ENCODE measurements at regions not wholly inside any gene's neighbourhood (a gene's known extent, or its start where the extent isn't known, plus 50 kb on each side); places are given as distances from the start of the nearest gene placed in this dataset.
A peak's percentile ranks its signal among the peaks of the same experiment; 100 is the strongest.

GRCh38 chr13:53143757-53144339 is 115.2 kb downstream of the OLFM4 start:
- intact Hi-C loops (cut with micrococcal nuclease): no loop called here
- Histone ChIP-seq H3K4me3 (no peak overlapping the region), H3K27me3 (ENCODE audit: low read depth) (peaks cover 32% of the 10 kb centered on the region), H3K27ac (replicated peaks) (no peak overlapping the region), H3K36me3 (no peaks in the 10 kb centered on the region), H3K9me3 (replicated peaks) (no peaks in the 10 kb centered on the region), H3K4me1 (no peaks in the 10 kb centered on the region)
- DNase-seq: no peak
- no peak for TF ChIP-seq CTCF (IDR thresholded peaks at IDR 0.05; ENCODE audit: borderline replicate concordance)

- peaks cover 32% of the 10 kb centered on the region for H3K27me3 ChIP-seq (ENCODE audit: low read depth)
- no peak overlapping the region for H3K27ac ChIP-seq (replicated peaks)
- no peaks in the 10 kb centered on the region for H3K4me1 ChIP-seq
- TF ChIP-seq CTCF (IDR thresholded peaks at IDR 0.05; ENCODE audit: borderline replicate concordance): no peak
- H3K36me3 ChIP-seq: no peaks in the 10 kb centered on the region
- H3K9me3 ChIP-seq (replicated peaks): no peaks in the 10 kb centered on the region
- H3K4me3 ChIP-seq: no peak overlapping the region
- DNase-seq: no peak
- intact Hi-C loops (cut with micrococcal nuclease): no loop called here
Measured at GRCh38 chr13:53144826-53145225, 116.2 kb downstream of the OLFM4 start.

GRCh38 chr13:53150568-53150967 is 122.0 kb downstream of the OLFM4 start:
- Histone ChIP-seq H3K27me3 (ENCODE audit: low read depth) (peaks cover 30% of the 10 kb centered on the region), H3K4me3 (no peak overlapping the region), H3K27ac (replicated peaks) (no peak overlapping the region), H3K9me3 (replicated peaks) (no peaks in the 10 kb centered on the region), H3K36me3 (no peaks in the 10 kb centered on the region), H3K4me1 (no peaks in the 10 kb centered on the region)
- intact Hi-C loops (cut with micrococcal nuclease): no loop called here
- no peak for TF ChIP-seq CTCF (IDR thresholded peaks at IDR 0.05; ENCODE audit: borderline replicate concordance)
- DNase-seq: no peak

GRCh38 chr13:53151336-53152056 is 122.9 kb downstream of the OLFM4 start:
- Histone ChIP-seq H3K4me3 (no peak overlapping the region), H3K4me1 (no peaks in the 10 kb centered on the region), H3K36me3 (no peaks in the 10 kb centered on the region), H3K9me3 (replicated peaks) (no peaks in the 10 kb centered on the region), H3K27ac (replicated peaks) (no peak overlapping the region), H3K27me3 (ENCODE audit: low read depth) (peaks cover 30% of the 10 kb centered on the region)
- DNase-seq: no peak
- intact Hi-C loops (cut with micrococcal nuclease): no loop called here
- TF ChIP-seq CTCF (IDR thresholded peaks at IDR 0.05; ENCODE audit: borderline replicate concordance): peak; percentile 76

GRCh38 chr13:53152057-53152421 is 123.4 kb downstream of the OLFM4 start:
- Histone ChIP-seq H3K4me3 (no peak overlapping the region), H3K9me3 (replicated peaks) (peaks cover 5% of the 10 kb centered on the region), H3K27ac (replicated peaks) (no peak overlapping the region), H3K4me1 (no peaks in the 10 kb centered on the region), H3K27me3 (ENCODE audit: low read depth) (peaks cover 30% of the 10 kb centered on the region), H3K36me3 (no peaks in the 10 kb centered on the region)
- intact Hi-C loops (cut with micrococcal nuclease): no loop called here
- no peak for DNase-seq
- TF ChIP-seq CTCF (IDR thresholded peaks at IDR 0.05; ENCODE audit: borderline replicate concordance): no peak
